Inflammatory macrophage treated with lipopolysaccharide for 4 hours (primary cell): ENCODE measurements at regions not wholly inside any gene's neighbourhood (a gene's known extent, or its start where the extent isn't known, plus 50 kb on each side); places are given as distances from the start of the nearest gene placed in this dataset.

Source experiments
- DNase-seq: peaks from one replicate; pipeline ENCODE4 v3.0.0-alpha.2; 2020

GRCh38 chr2:139241286-139241685 is 461.1 kb upstream of the NXPH2 start:
- no peak for DNase-seq

GRCh38 chr2:139237023-139237422 is 456.8 kb upstream of the NXPH2 start:
- DNase-seq = no peak

GRCh38 chr2:139230881-139231280 is 450.7 kb upstream of the NXPH2 start:
- no peak for DNase-seq

- DNase-seq = no peak
Observed at GRCh38 chr2:139228276-139228675, 448.1 kb upstream of the NXPH2 start.

- DNase-seq = no peak
Observed at GRCh38 chr2:139225961-139226360, 445.8 kb upstream of the NXPH2 start.

GRCh38 chr2:139218181-139218580 is 438.0 kb upstream of the NXPH2 start:
- DNase-seq = no peak

GRCh38 chr2:139217641-139218040 is 437.5 kb upstream of the NXPH2 start:
- DNase-seq = no peak

GRCh38 chr2:139216435-139216834 is 436.2 kb upstream of the NXPH2 start:
- no peak for DNase-seq

GRCh38 chr2:139214801-139215200 is 434.6 kb upstream of the NXPH2 start:
- DNase-seq = no peak

GRCh38 chr2:139209586-139209985 is 429.4 kb upstream of the NXPH2 start:
- no peak for DNase-seq

- no peak for DNase-seq
Observed at GRCh38 chr2:139201516-139201915, 421.3 kb upstream of the NXPH2 start.

GRCh38 chr2:139196754-139197153 is 416.6 kb upstream of the NXPH2 start:
- DNase-seq = no peak

- DNase-seq = no peak
Observed at GRCh38 chr2:139194546-139194945, 414.4 kb upstream of the NXPH2 start.

- DNase-seq = no peak
Observed at GRCh38 chr2:139177041-139177440, 396.9 kb upstream of the NXPH2 start.

GRCh38 chr2:139175510-139175909 is 395.3 kb upstream of the NXPH2 start:
- no peak for DNase-seq

- no peak for DNase-seq
Observed at GRCh38 chr2:139170406-139170805, 390.2 kb upstream of the NXPH2 start.

GRCh38 chr2:139165601-139166000 is 385.4 kb upstream of the NXPH2 start:
- no peak for DNase-seq

GRCh38 chr2:139165041-139165440 is 384.9 kb upstream of the NXPH2 start:
- no peak for DNase-seq

- no peak for DNase-seq
Observed at GRCh38 chr2:139162957-139163356, 382.8 kb upstream of the NXPH2 start.

- no peak for DNase-seq
Observed at GRCh38 chr2:139162456-139162855, 382.3 kb upstream of the NXPH2 start.

- no peak for DNase-seq
Observed at GRCh38 chr2:139160836-139161235, 380.6 kb upstream of the NXPH2 start.

- no peak for DNase-seq
Observed at GRCh38 chr2:139159177-139159576, 379.0 kb upstream of the NXPH2 start.

- DNase-seq = no peak
Observed at GRCh38 chr2:139156730-139157129, 376.5 kb upstream of the NXPH2 start.

- no peak for DNase-seq
Observed at GRCh38 chr2:139155991-139156390, 375.8 kb upstream of the NXPH2 start.

GRCh38 chr2:139142252-139142880 is 362.2 kb upstream of the NXPH2 start:
- DNase-seq = no peak

GRCh38 chr2:139124271-139124670 is 344.1 kb upstream of the NXPH2 start:
- no peak for DNase-seq
